KMS-11 (cell line): ENCODE measurements at regions not wholly inside any gene's neighbourhood (a gene's known extent, or its start where the extent isn't known, plus 50 kb on each side); places are given as distances from the start of the nearest gene placed in this dataset.
A peak's percentile ranks its signal among the peaks of the same experiment; 100 is the strongest.

Experiments
- H2AFZ ChIP-seq: fragments of 200-600 bp; sonication (generic); 2 replicates; pipeline ENCODE4 v1.6.1; 2016; ENCODE audit warnings: antibody characterized with exemption, mixed run types, low read depth
- H3K27ac ChIP-seq: fragments of 200-600 bp; sonication (generic); 2 replicates; pipeline ENCODE4 v1.6.1; 2016; ENCODE audit warnings: mild to moderate bottlenecking, mixed run types
- H3K27me3 ChIP-seq: fragments of 200-600 bp; sonication (generic); 2 replicates; pipeline ENCODE4 v1.6.1; 2017; ENCODE audit warnings: mild to moderate bottlenecking, low read depth, mixed run types, moderate library complexity; ENCODE audit not compliant: insufficient read depth
- H3K36me3 ChIP-seq: fragments of 200-600 bp; sonication (generic); 2 replicates; pipeline ENCODE4 v1.6.1; 2017; ENCODE audit warnings: mild to moderate bottlenecking, mixed run types; ENCODE audit not compliant: insufficient read depth
- H3K4me1 ChIP-seq: fragments of 200-600 bp; sonication (generic); 2 replicates; pipeline ENCODE4 v1.6.1; 2016; ENCODE audit warnings: mild to moderate bottlenecking, low read depth, mixed run types; ENCODE audit not compliant: poor library complexity, severe bottlenecking
- H3K4me2 ChIP-seq: fragments of 200-600 bp; sonication (generic); 2 replicates; pipeline ENCODE4 v1.7.0; 2016; ENCODE audit warnings: mild to moderate bottlenecking, mixed run types
- H3K4me3 ChIP-seq: fragments of 200-600 bp; sonication (generic); IDR thresholded peaks from 2 replicates; pipeline ENCODE4 v1.6.1; 2017; ENCODE audit warnings: low read depth, low read length, mixed read lengths; ENCODE audit not compliant: insufficient read depth
- H3K79me2 ChIP-seq: fragments of 200-600 bp; sonication (generic); 2 replicates; pipeline ENCODE4 v1.6.1; 2016; ENCODE audit warnings: low read depth, mixed run types; ENCODE audit not compliant: insufficient read depth
- H3K9ac ChIP-seq: fragments of 200-600 bp; sonication (generic); 2 replicates; pipeline ENCODE4 v1.6.1; 2016; ENCODE audit warnings: mild to moderate bottlenecking, mixed run types
- H4K20me1 ChIP-seq: fragments of 200-600 bp; sonication (generic); 2 replicates; pipeline ENCODE4 v1.6.1; 2016; ENCODE audit warnings: mild to moderate bottlenecking, mixed run types; ENCODE audit not compliant: insufficient read depth
- TF ChIP-seq, protein P1 (sequence below): fragments of 200-600 bp; sonication (generic); conservative IDR thresholded peaks from 2 replicates; pipeline ENCODE4 v1.6.1; 2017; ENCODE audit warnings: low read depth, mild to moderate bottlenecking, antibody characterized with exemption, low read length, moderate library complexity, mixed read lengths

GRCh38 chr1:106727171-106727570, 329.3 kb upstream of the PRMT6 start:
- H3K4me1 ChIP-seq = no peaks in the 10 kb centered on the region
- no peaks in the 10 kb centered on the region for H3K36me3 ChIP-seq
- H3K4me2 ChIP-seq = peak overlapping the region; percentile 18; the same call in 1 of the 2 replicates
- no peak overlapping the region for H2AFZ ChIP-seq
- no peaks in the 10 kb centered on the region for H3K27me3 ChIP-seq
- TF ChIP-seq, protein P1, sequence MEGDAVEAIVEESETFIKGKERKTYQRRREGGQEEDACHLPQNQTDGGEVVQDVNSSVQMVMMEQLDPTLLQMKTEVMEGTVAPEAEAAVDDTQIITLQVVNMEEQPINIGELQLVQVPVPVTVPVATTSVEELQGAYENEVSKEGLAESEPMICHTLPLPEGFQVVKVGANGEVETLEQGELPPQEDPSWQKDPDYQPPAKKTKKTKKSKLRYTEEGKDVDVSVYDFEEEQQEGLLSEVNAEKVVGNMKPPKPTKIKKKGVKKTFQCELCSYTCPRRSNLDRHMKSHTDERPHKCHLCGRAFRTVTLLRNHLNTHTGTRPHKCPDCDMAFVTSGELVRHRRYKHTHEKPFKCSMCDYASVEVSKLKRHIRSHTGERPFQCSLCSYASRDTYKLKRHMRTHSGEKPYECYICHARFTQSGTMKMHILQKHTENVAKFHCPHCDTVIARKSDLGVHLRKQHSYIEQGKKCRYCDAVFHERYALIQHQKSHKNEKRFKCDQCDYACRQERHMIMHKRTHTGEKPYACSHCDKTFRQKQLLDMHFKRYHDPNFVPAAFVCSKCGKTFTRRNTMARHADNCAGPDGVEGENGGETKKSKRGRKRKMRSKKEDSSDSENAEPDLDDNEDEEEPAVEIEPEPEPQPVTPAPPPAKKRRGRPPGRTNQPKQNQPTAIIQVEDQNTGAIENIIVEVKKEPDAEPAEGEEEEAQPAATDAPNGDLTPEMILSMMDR = no peak
- no peak overlapping the region for H3K4me3 ChIP-seq
- no peak overlapping the region for H3K27ac ChIP-seq
- no peaks in the 10 kb centered on the region for H3K79me2 ChIP-seq
- H4K20me1 ChIP-seq = no peaks in the 10 kb centered on the region
- H3K9ac ChIP-seq = no peak overlapping the region

GRCh38 chr1:106746448-106747085, 309.9 kb upstream of the PRMT6 start:
- H2AFZ ChIP-seq = no peak overlapping the region
- H3K36me3 ChIP-seq = no peaks in the 10 kb centered on the region
- H3K27ac ChIP-seq = no peak overlapping the region

DNA sequence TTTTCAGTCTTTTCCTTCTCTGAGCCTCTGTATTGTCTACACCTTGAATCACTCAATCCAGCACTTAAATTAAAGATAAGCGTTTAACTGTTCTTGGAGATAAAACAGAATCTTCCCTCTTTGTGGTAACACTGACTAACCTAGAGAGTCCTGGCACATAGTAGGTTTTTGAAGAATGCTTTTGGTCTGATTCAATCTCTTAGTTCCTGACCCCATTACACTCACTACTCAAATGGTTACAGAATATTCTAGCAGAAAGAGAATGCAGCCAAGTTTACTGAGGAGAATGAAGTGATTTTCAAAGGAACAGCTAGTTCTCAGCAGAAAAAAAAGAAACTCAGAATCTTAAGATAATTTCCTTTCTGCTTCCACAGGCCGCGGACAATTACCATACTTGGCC, 309.2 kb upstream of the PRMT6 start:
- TF ChIP-seq, protein P1 = no peak
- no peaks in the 10 kb centered on the region for H4K20me1 ChIP-seq
- no peak overlapping the region for H3K4me3 ChIP-seq
- H3K36me3 ChIP-seq = no peaks in the 10 kb centered on the region
- no peaks in the 10 kb centered on the region for H3K79me2 ChIP-seq
- no peaks in the 10 kb centered on the region for H3K27me3 ChIP-seq
- no peak overlapping the region for H3K4me2 ChIP-seq
- H3K4me1 ChIP-seq = no peaks in the 10 kb centered on the region
- no peak overlapping the region for H3K27ac ChIP-seq
- no peak overlapping the region for H3K9ac ChIP-seq
- no peak overlapping the region for H2AFZ ChIP-seq

More at GRCh38 chr1:106746448-106747085, 309.9 kb upstream of the PRMT6 start:
- no peaks in the 10 kb centered on the region for H4K20me1 ChIP-seq
- TF ChIP-seq, protein P1 = no peak
- no peak overlapping the region for H3K4me3 ChIP-seq
- H3K27me3 ChIP-seq = no peaks in the 10 kb centered on the region
- no peak overlapping the region for H3K9ac ChIP-seq
- H3K4me1 ChIP-seq = no peaks in the 10 kb centered on the region
- no peaks in the 10 kb centered on the region for H3K79me2 ChIP-seq
- no peak overlapping the region for H3K4me2 ChIP-seq

DNA sequence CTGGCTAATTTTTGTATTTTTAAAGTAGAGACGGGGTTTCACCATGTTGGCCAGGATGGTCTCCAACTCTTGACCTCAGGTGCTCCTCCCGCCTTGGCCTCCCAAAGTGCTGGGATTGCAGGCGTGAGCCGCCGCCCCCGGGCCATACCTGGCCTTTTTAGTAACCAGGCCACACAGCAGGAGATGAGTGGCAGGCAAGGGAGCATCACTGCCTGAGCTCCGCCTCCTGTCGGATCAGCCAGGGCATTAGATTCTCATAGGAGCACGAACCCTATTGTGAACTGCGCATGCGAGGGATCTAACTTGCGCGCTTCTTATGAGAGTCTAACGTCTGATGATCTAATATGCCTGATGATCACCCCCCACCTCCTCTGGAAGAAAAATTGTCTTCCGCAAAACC, 308.7 kb upstream of the PRMT6 start:
- Histone ChIP-seq H3K9ac (no peak overlapping the region), H3K4me2 (no peak overlapping the region), H3K27ac (no peak overlapping the region), H3K27me3 (no peaks in the 10 kb centered on the region), H3K79me2 (no peaks in the 10 kb centered on the region), H3K4me3 (no peak overlapping the region), H3K4me1 (no peaks in the 10 kb centered on the region), H4K20me1 (no peaks in the 10 kb centered on the region), H3K36me3 (no peaks in the 10 kb centered on the region), H2AFZ (no peak overlapping the region)
- TF ChIP-seq, protein P1 = no peak
